ENCODE measurements at regions not wholly inside any gene's neighbourhood (a gene's known extent, or its start where the extent isn't known, plus 50 kb on each side); places are given as distances from the start of the nearest gene placed in this dataset.

DNA sequence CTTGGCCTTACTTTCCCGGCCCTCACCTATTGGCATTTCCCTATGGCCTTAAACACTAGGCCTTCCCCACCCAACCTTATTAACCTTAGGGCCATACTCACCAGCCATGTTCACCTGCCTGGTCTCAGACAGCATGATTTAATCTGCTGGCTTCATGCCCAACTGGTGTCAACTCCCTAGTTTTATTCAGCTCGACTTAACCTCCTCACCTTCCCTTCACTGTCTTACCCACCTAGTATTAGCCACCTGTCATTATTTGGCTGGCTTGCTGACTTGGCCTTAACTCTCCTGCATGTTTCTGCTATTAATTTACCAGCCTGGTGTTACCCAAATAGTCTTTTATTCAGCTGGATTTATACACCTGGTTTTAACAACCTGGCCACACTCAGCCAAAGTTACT lies 136.0 kb upstream of the ZSWIM2 start:
- no peak for TF ChIP-seq ZNF565 (CRISPR knock-in tag; conservative IDR thresholded peaks at IDR 0.05; ENCODE audit: low read depth)
- no peak for TF ChIP-seq OSR1 (CRISPR knock-in tag; IDR thresholded peaks at IDR 0.05)

Data from SK-N-SH treated with all-trans-retinoic acid at 6 μM for 48 hours (cell line).